Omental fat pad (tissue), 3 donors: ENCODE measurements at regions not wholly inside any gene's neighbourhood (a gene's known extent, or its start where the extent isn't known, plus 50 kb on each side); places are given as distances from the start of the nearest gene placed in this dataset.

Source experiments
- ATAC-seq: fragments of 150-250 bp; one replicate; pipeline ENCODE4 v1.9.1; 2016; ENCODE audit warnings: mild to moderate bottlenecking, moderate library complexity; ENCODE audit not compliant: low FRiP score
- DNase-seq: peaks from one replicate; pipeline ENCODE4 v3.0.0-alpha.2; 2019; ENCODE audit warnings: low spot score
- CTCF ChIP-seq, 3 donors: fragments of 450-650 bp; IDR thresholded peaks; one replicate each; pipeline ENCODE4 v1.5.1; 2016 to 2017; ENCODE audit warnings: antibody characterized with exemption in 3 of 3, mild to moderate bottlenecking in 3 of 3, moderate library complexity in 2 of 3

GRCh38 chr9:74317235-74317634 lies 179.9 kb upstream of the RORB start:
- ATAC-seq (no peak), DNase-seq (no peak)
- TF ChIP-seq CTCF (IDR thresholded peaks at IDR 0.05) = no peak

GRCh38 chr9:74321396-74321795 lies 175.7 kb upstream of the RORB start:
- ATAC-seq = no peak
- DNase-seq = no peak

GRCh38 chr9:74322661-74323314 lies 174.3 kb upstream of the RORB start:
- TF ChIP-seq CTCF (IDR thresholded peaks at IDR 0.05) = no peak
- ATAC-seq (no peak), DNase-seq (no peak)

More at GRCh38 chr9:74321396-74321795, 175.7 kb upstream of the RORB start:
- TF ChIP-seq CTCF (IDR thresholded peaks at IDR 0.05) = no peak

GRCh38 chr9:74330487-74331214 lies 166.5 kb upstream of the RORB start:
- ATAC-seq (no peak), DNase-seq (no peak)
- TF ChIP-seq CTCF (IDR thresholded peaks at IDR 0.05) = no peak

GRCh38 chr9:74331607-74332006 lies 165.5 kb upstream of the RORB start:
- no peak for TF ChIP-seq CTCF (IDR thresholded peaks at IDR 0.05)
- ATAC-seq (no peak), DNase-seq (no peak)

GRCh38 chr9:74333384-74334032 lies 163.6 kb upstream of the RORB start:
- no peak for TF ChIP-seq CTCF (IDR thresholded peaks at IDR 0.05)
- DNase-seq (no peak), ATAC-seq (no peak)
